ENCODE measurements at regions not wholly inside any gene's neighbourhood (a gene's known extent, or its start where the extent isn't known, plus 50 kb on each side); places are given as distances from the start of the nearest gene placed in this dataset.
A peak's percentile ranks its signal among the peaks of the same experiment; 100 is the strongest.

- DNase-seq (ENCODE audit: low spot score) (no peak), ATAC-seq (ENCODE audit: low FRiP score) (no peak)
- TF ChIP-seq CTCF (IDR thresholded peaks at IDR 0.05): no peak
Observed at GRCh38 chr5:17813214-17813613, 179.0 kb downstream of the TAF11L14 start.

- DNase-seq (ENCODE audit: low spot score): no peak
- TF ChIP-seq CTCF (IDR thresholded peaks at IDR 0.05): no peak
- no peak for ATAC-seq (ENCODE audit: low FRiP score)
Observed at GRCh38 chr5:17816505-17816904, 182.2 kb downstream of the TAF11L14 start.

DNA sequence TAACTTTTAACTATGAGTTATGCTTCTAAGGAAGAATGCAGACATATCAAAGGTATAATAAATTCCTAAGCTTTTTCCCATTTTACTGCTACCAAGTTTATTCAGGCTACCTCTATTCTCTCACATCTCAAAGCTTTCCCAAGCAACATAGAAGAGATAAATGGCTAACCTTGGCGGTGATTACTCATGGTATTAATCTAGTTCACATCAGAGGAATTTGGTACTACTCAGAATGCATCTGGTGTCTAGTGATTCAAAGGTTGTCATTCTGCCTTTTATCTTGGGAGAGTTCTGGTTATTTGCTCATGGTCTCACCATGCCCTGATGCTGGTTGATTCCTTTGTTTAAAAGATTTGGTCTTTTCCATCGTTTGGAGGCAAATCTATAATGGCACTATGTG is 182.7 kb downstream of the TAF11L14 start:
- no peak for TF ChIP-seq CTCF (IDR thresholded peaks at IDR 0.05)
- DNase-seq (ENCODE audit: low spot score) (no peak), ATAC-seq (ENCODE audit: low FRiP score) (peak; percentile 53)

DNA sequence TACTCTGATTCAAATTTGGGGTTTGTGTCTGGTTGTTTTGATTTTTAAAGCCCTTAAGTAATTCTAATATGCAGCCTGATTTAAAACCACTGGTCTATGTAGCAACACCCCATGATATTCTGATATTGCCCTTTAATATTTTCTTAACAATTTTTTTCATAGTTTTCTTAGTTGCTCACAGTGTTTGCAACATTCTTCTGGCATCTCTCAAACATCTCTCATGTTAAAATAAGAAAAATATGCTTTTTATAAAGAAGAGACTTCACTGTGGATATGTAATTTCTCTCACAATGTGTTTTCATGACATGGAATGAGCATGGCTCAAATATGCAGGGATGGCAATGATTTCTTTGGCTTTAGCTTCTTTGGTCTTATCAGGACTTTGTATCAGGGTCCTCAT is 183.7 kb downstream of the TAF11L14 start:
- no peak for DNase-seq (ENCODE audit: low spot score)
- TF ChIP-seq CTCF (IDR thresholded peaks at IDR 0.05): no peak
- ATAC-seq (ENCODE audit: low FRiP score): peak; percentile 73

DNA sequence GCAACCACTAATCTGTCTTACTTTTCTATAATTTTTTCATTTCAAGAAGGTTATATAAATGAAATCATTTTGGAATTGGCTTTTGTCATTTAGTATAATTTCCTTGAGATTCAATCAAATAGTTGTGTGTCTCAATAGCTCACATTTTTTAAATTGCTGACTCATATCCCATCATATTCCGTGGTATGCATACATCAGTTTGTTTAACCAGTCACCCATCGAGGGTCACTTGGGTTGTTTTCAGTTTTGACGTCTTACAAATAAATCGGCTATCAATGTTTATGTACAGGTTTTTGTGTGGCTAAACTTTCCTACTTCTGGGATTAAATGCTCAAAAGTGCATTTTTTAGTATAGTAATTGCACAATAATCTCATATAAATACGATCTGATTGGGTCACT is 185.5 kb downstream of the TAF11L14 start:
- no peak for ATAC-seq (ENCODE audit: low FRiP score)
- TF ChIP-seq CTCF (IDR thresholded peaks at IDR 0.05): no peak
- DNase-seq (ENCODE audit: low spot score): no peak

DNA sequence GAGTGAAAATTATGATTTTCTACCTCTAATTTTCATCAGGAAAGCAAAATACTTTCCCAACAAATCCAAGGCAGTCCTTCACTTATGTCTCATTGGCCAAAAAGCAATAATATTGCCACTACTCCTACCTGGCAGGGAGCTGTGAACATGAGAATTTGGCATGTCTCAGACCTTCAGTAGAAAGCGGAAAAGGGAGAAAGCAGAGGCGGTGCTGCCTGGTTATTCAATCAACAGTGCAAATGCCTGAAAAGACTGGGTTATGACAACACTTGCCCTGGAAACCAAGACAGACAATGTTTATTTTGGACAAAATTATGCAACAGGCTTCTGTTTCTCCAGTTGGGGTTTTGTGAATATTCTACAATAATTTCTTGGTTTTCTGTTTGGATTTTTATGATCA is 194.4 kb downstream of the TAF11L14 start:
- TF ChIP-seq CTCF (IDR thresholded peaks at IDR 0.05): no peak
- ATAC-seq (ENCODE audit: low FRiP score): peak; percentile 71

DNA sequence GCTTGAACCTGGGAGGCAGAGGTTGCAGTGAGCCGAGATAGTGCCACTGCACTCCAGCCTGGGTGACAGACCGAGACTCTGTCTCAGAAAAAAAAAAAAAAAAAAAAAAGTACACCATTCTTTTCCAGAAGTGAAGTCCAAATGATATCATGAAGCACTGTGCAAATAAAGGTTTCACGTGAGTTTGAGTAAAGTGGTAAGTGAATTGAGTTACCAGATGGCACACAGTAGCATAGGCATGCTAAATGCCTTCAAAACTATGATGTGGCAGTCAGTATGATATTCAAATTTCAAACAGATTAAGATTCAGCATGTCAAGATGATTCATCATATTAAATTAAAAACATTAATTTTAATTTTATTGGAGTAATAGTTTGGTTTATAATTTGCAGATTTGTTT is 195.2 kb downstream of the TAF11L14 start:
- ATAC-seq (ENCODE audit: low FRiP score) (no peak), DNase-seq (ENCODE audit: low spot score) (no peak)
- no peak for TF ChIP-seq CTCF (IDR thresholded peaks at IDR 0.05)

More for the DNA sequence above, 194.4 kb downstream of the TAF11L14 start:
- no peak for DNase-seq (ENCODE audit: low spot score)

All from omental fat pad (tissue), 3 donors.